T-helper 1 cell treated with Interleukin-12 subunit alpha and Interleukin-12 subunit beta and Interleukin-4 antibody, amounts not matched to agents 30 μg/mL and 1 μg/mL, for 36 hours (primary cell): ENCODE measurements at regions not wholly inside any gene's neighbourhood (a gene's known extent, or its start where the extent isn't known, plus 50 kb on each side); places are given as distances from the start of the nearest gene placed in this dataset.
"Not testable (repeated sequence)": the region's sequence is repeated elsewhere in the genome, so short reads cannot be mapped to it uniquely, and the experiment has no call there.

Experiments used
- H3K27ac Mint-ChIP-seq: one replicate; pipeline ENCODE4 v1.8.0; 2021; ENCODE audit warnings: mild to moderate bottlenecking, mixed read lengths
- H3K27me3 Mint-ChIP-seq: one replicate; pipeline ENCODE4 v1.8.0; 2021; ENCODE audit warnings: low read depth, mixed read lengths
- H3K36me3 Mint-ChIP-seq: one replicate; pipeline ENCODE4 v1.8.0; 2021; ENCODE audit warnings: low read depth, mixed read lengths
- H3K4me1 Mint-ChIP-seq: one replicate; pipeline ENCODE4 v1.8.0; 2021; ENCODE audit warnings: low read depth, mixed read lengths
- H3K4me3 Mint-ChIP-seq: one replicate; pipeline ENCODE4 v1.8.0; 2021; ENCODE audit warnings: mild to moderate bottlenecking, moderate library complexity, mixed read lengths
- H3K9me3 Mint-ChIP-seq: one replicate; pipeline ENCODE4 v1.8.0; 2021; ENCODE audit warnings: mixed read lengths

DNA sequence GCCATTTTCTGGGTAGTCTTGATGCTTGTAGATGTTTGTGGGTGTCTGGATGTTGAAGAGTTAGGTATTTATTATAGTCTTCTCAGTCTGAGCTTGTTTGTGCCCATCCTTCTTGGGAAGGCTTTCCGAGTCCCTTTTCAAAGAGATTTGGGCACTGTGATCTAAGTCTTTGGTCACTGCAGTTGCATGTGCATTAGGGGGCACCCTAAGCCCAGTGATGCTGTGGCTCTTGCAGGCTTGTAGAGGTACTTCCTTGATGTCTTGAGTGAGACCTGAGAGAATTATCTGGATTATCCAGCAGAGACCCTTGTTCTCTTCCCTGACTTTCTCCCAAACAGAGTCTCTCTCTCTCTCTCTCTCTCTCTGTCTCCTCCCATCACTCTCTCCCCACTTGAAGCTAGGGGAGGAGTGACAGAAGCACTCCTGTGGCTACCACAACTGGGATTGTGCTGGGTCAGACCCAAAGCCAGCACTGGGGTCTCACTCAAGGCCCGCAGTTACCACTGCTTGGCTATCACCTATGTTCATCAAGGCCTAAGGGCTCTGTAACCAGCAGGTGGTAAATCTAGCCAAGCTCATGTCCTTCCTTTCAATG is 68.5 kb downstream of the TMCO5A start:
- Mint-ChIP-seq H3K4me1 (no peaks in the 10 kb centered on the region), H3K27me3 (peaks cover 6% of the 10 kb centered on the region), H3K27ac (no peak overlapping the region), H3K9me3 (no peaks in the 10 kb centered on the region), H3K4me3 (no peak overlapping the region), H3K36me3 (no peaks in the 10 kb centered on the region)

DNA sequence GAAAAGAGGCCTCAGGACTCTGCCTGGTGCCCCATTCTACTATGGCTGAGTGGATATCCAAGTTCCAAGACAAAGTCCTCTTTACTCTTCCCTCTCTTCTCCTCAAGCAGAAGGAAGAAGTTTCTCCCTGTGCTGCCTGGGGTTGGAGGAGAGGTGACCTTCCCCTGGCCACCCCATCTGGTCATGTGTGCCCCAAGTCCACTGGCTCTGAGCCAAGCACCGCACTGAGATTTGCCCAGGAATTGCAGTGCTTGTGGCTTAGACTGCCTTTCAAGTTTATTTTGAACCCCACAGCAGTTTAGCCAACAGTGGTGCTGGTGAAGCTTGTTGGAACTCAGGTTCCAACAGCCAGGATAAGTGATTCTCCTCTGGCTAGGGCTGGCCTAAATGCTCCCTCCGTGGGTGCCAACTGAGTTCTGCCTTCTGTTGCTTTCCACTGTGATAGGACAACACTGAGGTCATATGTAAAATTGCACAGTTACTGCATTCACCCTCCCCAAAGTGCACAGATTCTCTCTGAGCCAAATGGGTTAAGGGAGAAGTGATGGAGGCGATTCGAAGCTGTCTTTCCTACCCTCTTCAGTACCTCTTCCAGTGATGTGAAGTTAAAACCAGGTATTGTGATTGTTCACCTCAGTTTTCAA is 69.9 kb downstream of the TMCO5A start:
- Mint-ChIP-seq H3K4me3 (no peak overlapping the region), H3K27ac (no peak overlapping the region), H3K36me3 (no peaks in the 10 kb centered on the region), H3K4me1 (no peaks in the 10 kb centered on the region), H3K9me3 (no peaks in the 10 kb centered on the region), H3K27me3 (peaks cover 6% of the 10 kb centered on the region)

DNA sequence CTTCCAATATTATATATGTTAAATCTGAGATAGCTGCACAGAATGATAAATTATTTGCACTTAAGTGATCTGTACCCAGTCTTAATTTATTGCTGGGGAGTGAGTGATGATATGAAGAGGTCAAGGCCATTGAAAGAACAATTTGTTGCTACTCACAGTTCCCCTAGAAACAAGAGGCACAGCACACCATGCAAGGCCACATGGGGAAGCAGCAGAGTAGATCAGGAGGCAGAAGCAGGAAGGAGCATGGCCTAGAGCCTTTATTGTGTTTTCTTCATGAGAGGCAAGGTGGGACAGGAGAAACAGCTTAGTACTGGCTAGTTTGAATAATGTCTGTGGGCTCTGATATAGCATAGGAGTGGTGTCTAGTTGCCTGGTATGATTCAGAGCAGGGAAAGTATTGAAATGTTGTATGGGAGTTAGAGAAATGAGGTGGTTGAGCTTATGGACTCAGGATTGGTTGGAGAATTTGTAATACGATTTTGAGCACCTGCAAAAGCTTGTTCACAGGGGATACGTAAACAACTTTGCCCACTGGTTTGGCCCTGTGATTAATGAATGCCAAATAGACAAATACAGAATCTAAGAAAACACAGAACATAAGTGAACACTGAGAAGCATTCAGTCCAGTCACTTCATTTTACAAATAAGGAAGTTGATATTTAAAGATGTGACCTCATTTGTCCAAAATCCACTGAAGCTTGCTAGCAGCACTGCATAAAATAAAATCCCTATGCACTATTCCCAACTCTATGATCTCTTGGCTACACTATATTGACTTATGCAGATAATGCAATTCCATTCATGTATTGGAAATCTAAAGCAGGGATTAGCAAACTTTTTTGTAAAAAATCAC is 71.7 kb downstream of the TMCO5A start:
- H3K4me3 Mint-ChIP-seq, result no peak overlapping the region
- no peaks in the 10 kb centered on the region for H3K36me3 Mint-ChIP-seq
- no peaks in the 10 kb centered on the region for H3K4me1 Mint-ChIP-seq
- H3K27me3 Mint-ChIP-seq, result peaks cover 6% of the 10 kb centered on the region
- no peak overlapping the region for H3K27ac Mint-ChIP-seq
- no peaks in the 10 kb centered on the region for H3K9me3 Mint-ChIP-seq

DNA sequence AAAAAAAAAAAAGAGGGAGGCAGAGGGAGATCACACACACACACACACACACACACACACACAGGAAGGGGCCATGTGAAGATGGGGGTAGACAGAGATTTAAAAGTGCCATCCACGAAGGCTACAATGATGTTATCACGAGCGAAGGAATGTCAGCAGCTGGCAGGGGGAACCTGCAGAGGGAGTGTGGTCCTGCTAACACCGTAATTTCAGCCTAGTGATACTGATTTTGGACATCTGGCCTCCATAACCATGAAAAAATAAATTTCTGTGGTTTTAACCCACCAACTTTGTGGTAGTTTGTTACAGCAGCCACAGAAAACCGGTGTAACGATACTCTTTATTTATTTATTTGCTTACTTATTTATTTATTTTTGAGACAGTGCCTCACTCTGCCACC is 76.0 kb downstream of the TMCO5A start:
- Mint-ChIP-seq H3K4me1 (no peaks in the 10 kb centered on the region), H3K27ac (no peak overlapping the region), H3K27me3 (no peaks in the 10 kb centered on the region), H3K36me3 (no peaks in the 10 kb centered on the region), H3K4me3 (no peak overlapping the region), H3K9me3 (no peaks in the 10 kb centered on the region)

DNA sequence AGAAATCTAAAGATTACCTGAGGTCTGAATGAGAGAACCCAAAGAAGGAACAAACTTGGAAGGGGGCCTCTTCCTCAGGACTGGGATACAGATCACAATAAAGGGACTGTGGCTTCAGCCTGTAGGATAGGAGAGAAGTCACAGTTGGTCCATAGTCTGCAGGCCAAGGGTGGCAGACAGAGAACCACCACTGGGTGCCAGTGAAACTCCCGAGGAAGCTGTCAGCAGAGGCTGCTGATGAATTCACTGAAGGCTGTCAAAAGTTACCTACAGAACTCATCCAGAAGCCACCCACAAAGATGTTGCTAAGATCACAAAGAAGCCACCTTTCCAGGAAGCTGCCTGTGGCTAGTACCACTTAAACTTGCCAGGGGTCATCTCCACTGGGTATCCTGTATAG is 78.5 kb downstream of the TMCO5A start:
- Mint-ChIP-seq H3K4me3 (no peak overlapping the region), H3K36me3 (no peaks in the 10 kb centered on the region), H3K9me3 (no peaks in the 10 kb centered on the region), H3K27ac (no peak overlapping the region), H3K27me3 (no peaks in the 10 kb centered on the region), H3K4me1 (no peaks in the 10 kb centered on the region)

DNA sequence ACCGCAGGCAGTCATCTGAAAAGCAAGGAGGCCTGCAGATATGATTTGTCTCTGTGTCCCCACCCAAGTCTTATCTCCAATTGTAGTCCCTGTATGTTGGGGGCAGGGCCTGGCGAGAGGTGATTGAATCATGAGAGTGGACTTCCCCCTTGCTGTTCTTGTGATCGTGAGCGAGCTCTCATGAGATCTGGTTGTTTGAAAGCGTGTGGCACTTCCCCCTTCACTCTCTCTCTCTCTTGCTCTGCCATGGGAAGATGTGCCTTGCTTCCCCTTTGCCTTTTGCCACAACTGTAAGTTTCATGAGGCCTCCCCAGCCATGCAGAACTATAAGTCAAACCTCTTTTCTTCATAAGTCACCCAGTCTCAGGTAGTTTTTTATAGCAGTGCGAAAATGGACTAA is 83.3 kb downstream of the TMCO5A start:
- Mint-ChIP-seq H3K9me3 (no peaks in the 10 kb centered on the region), H3K4me1 (no peaks in the 10 kb centered on the region), H3K36me3 (no peaks in the 10 kb centered on the region), H3K27ac (no peak overlapping the region), H3K27me3 (no peaks in the 10 kb centered on the region), H3K4me3 (no peak overlapping the region)

DNA sequence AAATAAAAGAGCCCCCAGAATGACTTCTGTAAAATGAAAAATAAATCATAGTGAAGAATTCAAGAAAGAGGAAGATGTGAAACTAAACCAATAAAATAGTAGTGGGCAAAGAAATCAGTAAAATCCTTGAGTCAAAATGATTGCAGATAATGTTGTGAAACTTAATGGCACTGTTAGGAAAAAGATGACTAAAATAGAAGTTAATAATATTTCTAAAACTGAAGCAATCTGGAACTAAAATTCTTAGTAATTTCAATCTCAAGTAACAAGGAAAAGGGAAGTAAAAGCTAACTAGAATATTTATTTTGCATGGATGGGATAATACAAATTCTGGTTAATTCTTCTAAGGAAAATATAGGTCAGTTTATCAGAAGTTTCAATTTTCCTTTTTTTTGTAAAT is 84.6 kb downstream of the TMCO5A start:
- no peaks in the 10 kb centered on the region for H3K4me1 Mint-ChIP-seq
- no peak overlapping the region for H3K27ac Mint-ChIP-seq
- no peak overlapping the region for H3K4me3 Mint-ChIP-seq
- H3K27me3 Mint-ChIP-seq, result no peaks in the 10 kb centered on the region
- no peaks in the 10 kb centered on the region for H3K36me3 Mint-ChIP-seq
- no peaks in the 10 kb centered on the region for H3K9me3 Mint-ChIP-seq

DNA sequence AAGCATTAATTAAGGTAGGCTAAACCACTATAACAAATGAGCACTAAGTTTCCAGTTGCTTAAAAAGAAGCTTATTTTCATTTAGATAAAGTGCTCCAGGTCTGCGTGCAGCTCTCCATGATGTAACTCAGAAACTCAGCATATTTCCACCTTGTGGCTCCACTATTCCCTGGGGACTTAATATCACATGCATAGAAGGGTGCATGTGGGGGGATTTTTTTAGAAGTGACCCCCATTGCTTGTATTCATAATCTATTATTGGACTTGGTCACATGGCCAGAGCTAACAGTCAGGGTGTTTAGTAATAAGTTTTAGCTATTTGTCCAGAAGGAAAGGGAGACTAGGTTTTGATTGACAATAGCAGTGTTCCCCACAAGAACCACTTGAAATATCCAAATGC is 86.8 kb downstream of the TMCO5A start:
- no peaks in the 10 kb centered on the region for H3K4me1 Mint-ChIP-seq

DNA sequence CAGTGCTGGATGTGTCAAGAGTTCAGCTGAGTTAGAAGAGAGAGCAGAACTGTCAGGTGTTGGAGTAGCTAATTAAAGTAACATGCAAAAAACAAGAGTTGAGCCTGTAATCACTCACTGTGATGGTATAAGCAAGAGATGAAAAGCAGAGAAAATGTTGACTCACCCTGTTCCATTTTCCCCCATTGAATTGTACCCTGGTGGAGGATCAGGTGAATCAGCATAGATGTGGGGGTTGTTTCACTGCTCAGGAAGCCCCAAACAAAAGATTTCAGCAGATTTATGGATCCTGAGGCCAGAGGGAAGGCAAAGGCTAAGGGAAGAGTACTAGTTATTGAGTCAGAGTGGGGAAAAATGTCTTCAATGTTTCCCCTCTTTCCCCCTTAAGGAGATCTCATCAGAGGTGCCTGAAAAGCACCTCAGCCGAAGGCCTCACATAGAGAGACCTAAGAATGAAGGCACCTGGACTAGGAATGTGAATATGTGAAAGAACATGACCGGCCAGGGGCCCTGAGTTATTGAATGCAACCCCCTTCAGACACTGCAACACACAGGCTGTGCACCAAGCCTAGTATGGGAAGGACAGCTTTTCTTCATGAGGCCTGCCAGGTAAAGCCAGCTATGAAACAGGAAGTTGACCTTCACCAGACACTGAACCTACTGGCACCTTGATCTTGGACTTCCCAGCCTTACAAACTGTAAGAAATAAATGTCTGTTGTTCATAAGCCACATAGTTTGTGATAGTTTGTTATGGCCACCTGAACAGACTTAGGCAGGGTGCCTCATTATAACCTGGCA is 90.1 kb downstream of the TMCO5A start:
- Mint-ChIP-seq H3K27ac (no peak overlapping the region), H3K9me3 (no peaks in the 10 kb centered on the region), H3K36me3 (no peaks in the 10 kb centered on the region)

More for the DNA sequence above, 86.8 kb downstream of the TMCO5A start:
- no peak overlapping the region for H3K27ac Mint-ChIP-seq
- no peak overlapping the region for H3K4me3 Mint-ChIP-seq
- no peaks in the 10 kb centered on the region for H3K9me3 Mint-ChIP-seq
- no peaks in the 10 kb centered on the region for H3K27me3 Mint-ChIP-seq
- H3K36me3 Mint-ChIP-seq, result no peaks in the 10 kb centered on the region

DNA sequence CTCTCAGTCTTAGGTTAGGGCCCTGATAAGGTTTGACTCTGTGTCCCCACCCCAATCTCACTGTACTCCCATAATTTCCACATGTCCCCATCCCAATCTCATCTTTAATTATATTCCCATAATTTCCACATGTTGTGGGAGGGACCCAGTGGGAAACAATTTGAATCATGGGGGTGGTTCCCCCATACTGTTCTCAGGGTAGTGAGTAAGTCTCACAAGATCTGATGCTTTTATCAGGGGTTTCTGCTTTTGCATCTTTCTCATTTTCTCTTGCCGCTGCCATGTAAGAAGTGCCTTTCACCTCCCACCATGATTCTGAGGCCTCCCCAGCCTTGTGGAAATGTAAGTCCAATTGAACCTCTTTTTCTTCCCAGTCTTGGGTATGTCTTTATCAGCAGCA is 91.2 kb downstream of the TMCO5A start:
- not testable (repeated sequence) for H3K4me1 Mint-ChIP-seq, H3K27ac Mint-ChIP-seq

More for the DNA sequence above, 90.1 kb downstream of the TMCO5A start:
- Mint-ChIP-seq H3K4me1 (no peaks in the 10 kb centered on the region), H3K27me3 (no peaks in the 10 kb centered on the region), H3K4me3 (no peak overlapping the region)

DNA sequence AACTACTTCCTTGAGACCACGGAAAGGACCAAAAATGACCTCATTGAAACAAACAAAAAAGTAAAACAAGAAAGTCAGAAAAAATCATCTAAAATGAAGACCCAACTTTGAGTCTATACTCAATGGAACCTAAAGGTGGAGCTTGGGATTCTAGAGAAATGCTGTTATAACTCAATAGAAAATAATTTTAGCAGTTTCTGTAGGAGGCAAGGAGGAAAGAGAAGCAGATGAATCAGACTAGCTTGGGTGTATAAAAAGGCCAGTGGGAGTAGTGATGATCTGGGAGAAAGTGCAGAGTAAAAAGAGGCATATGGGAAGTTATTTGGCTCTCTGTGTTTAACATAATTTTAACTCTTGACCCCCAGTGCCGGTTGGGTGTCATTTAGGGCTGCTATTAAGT is 94.4 kb downstream of the TMCO5A start:
- Mint-ChIP-seq H3K4me1 (no peaks in the 10 kb centered on the region), H3K27ac (no peak overlapping the region), H3K36me3 (no peaks in the 10 kb centered on the region), H3K4me3 (no peak overlapping the region), H3K9me3 (peaks cover 5% of the 10 kb centered on the region), H3K27me3 (no peaks in the 10 kb centered on the region)

More for the DNA sequence above, 91.2 kb downstream of the TMCO5A start:
- not testable (repeated sequence) for H3K4me3 Mint-ChIP-seq, H3K9me3 Mint-ChIP-seq, H3K27me3 Mint-ChIP-seq, H3K36me3 Mint-ChIP-seq

DNA sequence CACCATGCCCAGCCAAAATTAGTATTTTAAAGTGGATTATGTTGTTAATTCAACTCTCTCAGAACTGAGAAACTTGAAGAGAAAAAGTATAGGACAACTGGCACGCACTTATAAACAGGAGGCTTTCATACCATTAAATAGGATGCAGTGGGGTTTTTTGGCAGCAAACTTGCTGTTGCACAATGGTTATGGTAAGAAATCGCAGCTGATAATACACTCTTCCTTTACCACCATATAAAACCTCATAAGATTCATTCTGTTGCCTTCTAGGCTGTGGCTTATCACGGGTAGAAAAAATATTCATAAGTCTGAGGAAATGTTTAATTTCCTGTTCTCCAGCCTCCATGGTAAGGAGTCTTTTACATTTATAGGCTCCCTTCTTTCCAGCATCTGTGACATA is 95.3 kb downstream of the TMCO5A start:
- Mint-ChIP-seq H3K9me3 (peaks cover 5% of the 10 kb centered on the region), H3K4me3 (no peak overlapping the region), H3K36me3 (no peaks in the 10 kb centered on the region), H3K4me1 (no peaks in the 10 kb centered on the region), H3K27ac (no peak overlapping the region), H3K27me3 (no peaks in the 10 kb centered on the region)

DNA sequence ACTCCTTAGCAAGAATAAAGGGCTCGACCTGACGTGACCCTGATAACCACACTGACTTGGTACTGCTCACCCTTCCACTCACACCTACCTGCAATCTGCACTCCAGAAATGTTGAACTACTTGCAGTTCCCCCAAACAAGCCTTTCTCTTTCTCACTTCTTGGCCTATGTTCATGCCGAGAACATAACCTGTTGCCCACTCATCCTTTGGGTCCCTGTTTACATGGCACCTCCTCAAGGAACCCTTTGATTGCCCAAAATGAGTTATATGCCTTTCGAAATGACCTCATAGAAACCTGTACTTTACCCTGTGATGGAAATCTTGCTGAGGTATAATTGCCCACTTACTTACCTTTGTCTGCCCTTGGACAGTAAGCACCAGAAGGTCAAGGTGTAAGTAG is 96.2 kb downstream of the TMCO5A start:
- Mint-ChIP-seq H3K27ac (no peak overlapping the region), H3K4me1 (no peaks in the 10 kb centered on the region), H3K4me3 (no peak overlapping the region), H3K27me3 (no peaks in the 10 kb centered on the region), H3K36me3 (no peaks in the 10 kb centered on the region), H3K9me3 (peaks cover 5% of the 10 kb centered on the region)

DNA sequence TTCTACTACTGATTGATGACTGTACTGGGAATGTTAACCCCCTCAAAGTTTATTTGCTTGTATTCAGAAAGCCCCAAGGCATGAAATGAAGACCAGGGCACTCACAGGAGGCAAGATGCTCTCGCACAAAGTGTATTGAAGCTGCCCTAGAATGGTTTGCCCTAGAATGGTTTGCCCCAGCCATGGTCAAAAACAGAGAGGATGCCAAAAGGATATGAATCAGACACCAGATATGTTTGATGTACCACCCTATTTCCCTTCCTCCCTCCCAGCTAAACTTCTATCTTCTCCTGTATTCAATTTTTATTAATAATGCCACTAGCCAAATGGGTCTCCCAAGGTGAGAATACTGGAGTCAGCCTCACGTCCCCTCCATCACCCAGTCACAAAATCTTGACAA is 101.3 kb downstream of the TMCO5A start:
- no peak overlapping the region for H3K4me3 Mint-ChIP-seq

More for the DNA sequence above, 101.3 kb downstream of the TMCO5A start:
- Mint-ChIP-seq H3K4me1 (no peaks in the 10 kb centered on the region), H3K9me3 (peaks cover 5% of the 10 kb centered on the region), H3K36me3 (no peaks in the 10 kb centered on the region), H3K27ac (no peak overlapping the region), H3K27me3 (peaks cover 4% of the 10 kb centered on the region)
